ENCODE measurements at regions not wholly inside any gene's neighbourhood (a gene's known extent, or its start where the extent isn't known, plus 50 kb on each side); places are given as distances from the start of the nearest gene placed in this dataset.

DNA sequence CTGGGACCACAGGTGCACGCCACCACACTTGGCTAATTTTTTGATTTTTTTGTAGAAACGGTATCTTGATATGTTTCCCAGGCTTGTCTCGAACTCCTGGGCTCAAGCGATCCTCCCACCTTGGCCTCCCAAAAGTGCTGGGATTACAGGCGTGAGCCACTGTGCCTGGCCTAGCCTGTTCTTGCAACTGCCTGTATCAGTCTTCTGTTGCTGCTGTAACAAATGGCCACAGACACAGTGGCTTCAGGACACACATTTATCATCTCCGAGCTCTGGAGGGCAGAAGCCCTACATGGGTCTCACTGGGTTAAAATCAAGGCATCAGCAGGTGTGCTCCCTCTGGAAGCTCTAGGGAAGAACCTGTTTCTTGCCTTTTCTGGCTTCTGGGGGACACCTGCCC is 79.9 kb upstream of the NCOR2 start:
- Histone ChIP-seq H4K20me1 (ENCODE audit: control insufficient read depth, insufficient read depth) (no peaks in the 10 kb centered on the region), H3K4me1 (ENCODE audit: control insufficient read depth, insufficient read depth, low read length) (peaks cover 4% of the 10 kb centered on the region; the same call in 1 of the 2 replicates), H3K27me3 (replicated peaks in 1 of 2; ENCODE audit: control insufficient read depth in 2 of 2, insufficient read depth in 2 of 2, low read length in 1 of 2) (peaks cover 0 to 2% of the 10 kb centered on the region in 2 experiments; a peak in 1 of 4 replicates), H3K4me3 (no peak overlapping the region), H2AFZ (ENCODE audit: control insufficient read depth, low read depth, low read length) (no peak overlapping the region), H3K79me2 (ENCODE audit: control insufficient read depth, insufficient read depth, low read length) (no peaks in the 10 kb centered on the region), H3K4me2 (ENCODE audit: control insufficient read depth, insufficient read depth) (no peak overlapping the region), H3K27ac (ENCODE audit: control insufficient read depth, insufficient read depth) (no peak overlapping the region), H3K9me3 (replicated peaks; ENCODE audit: control insufficient read depth, insufficient read depth, low read length) (peaks cover 7% of the 10 kb centered on the region; the same call in 2 of the 3 replicates), H3K36me3 (ENCODE audit: control insufficient read depth in 2 of 2, insufficient read depth in 2 of 2, low read length in 1 of 2) (no peaks in the 10 kb centered on the region), H3K9ac (ENCODE audit: control insufficient read depth, insufficient read depth, low read length) (no peak overlapping the region)
- intact Hi-C loops (cut with micrococcal nuclease; ENCODE audit: unreplicated experiment): no loop called here
- BruUV-seq (replicated peaks): no TSS peak
- ChIA-PET RAD21 (ENCODE audit: unreplicated experiment) (no interaction called here), SMC1A (ENCODE audit: uncharacterized antibody, unreplicated experiment) (interaction anchor here (1.2 kb wide), 1 partner anchor 77 kb away, joined by 4 read pairs; no protein-coding TSS in a partner anchor), POLR2A (no interaction called here), CTCF (no interaction called here)
- no peak for ATAC-seq
- TF ChIP-seq TCF12 (IDR thresholded peaks at IDR 0.05; ENCODE audit: low read depth, low read length) (no peak), MYB (IDR thresholded peaks at IDR 0.05; ENCODE audit: borderline replicate concordance, low read depth, low read length) (no peak), MXI1 (IDR thresholded peaks at IDR 0.05; ENCODE audit: low read depth, low read length) (no peak), PML (IDR thresholded peaks at IDR 0.05; ENCODE audit: low read length) (no peak), BCL11A (IDR thresholded peaks at IDR 0.05; ENCODE audit: low read depth, low read length) (no peak), GABPA (IDR thresholded peaks at IDR 0.05; ENCODE audit: low read depth) (no peak), ZNF24 (IDR thresholded peaks at IDR 0.05) (no peak), MTA2 (IDR thresholded peaks at IDR 0.05; ENCODE audit: low read depth) (no peak), ZBTB4 (CRISPR knock-in tag; IDR thresholded peaks at IDR 0.05) (no peak), EGR1 (IDR thresholded peaks at IDR 0.05; ENCODE audit: borderline replicate concordance in 1 of 2, low read depth in 2 of 2, low read length in 2 of 2) (no peak), HCFC1 (IDR thresholded peaks at IDR 0.05; ENCODE audit: low read length) (no peak), PAX8 (IDR thresholded peaks at IDR 0.05) (no peak), PRDM15 (CRISPR knock-in tag; IDR thresholded peaks at IDR 0.05) (no peak), ZZZ3 (IDR thresholded peaks at IDR 0.05; ENCODE audit: control insufficient read depth, insufficient read length, low read depth) (no peak), YY1 (IDR thresholded peaks at IDR 0.05; ENCODE audit: low read depth, low read length) (no peak)
- TF ChIP-seq, protein P1, sequence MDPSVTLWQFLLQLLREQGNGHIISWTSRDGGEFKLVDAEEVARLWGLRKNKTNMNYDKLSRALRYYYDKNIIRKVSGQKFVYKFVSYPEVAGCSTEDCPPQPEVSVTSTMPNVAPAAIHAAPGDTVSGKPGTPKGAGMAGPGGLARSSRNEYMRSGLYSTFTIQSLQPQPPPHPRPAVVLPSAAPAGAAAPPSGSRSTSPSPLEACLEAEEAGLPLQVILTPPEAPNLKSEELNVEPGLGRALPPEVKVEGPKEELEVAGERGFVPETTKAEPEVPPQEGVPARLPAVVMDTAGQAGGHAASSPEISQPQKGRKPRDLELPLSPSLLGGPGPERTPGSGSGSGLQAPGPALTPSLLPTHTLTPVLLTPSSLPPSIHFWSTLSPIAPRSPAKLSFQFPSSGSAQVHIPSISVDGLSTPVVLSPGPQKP (IDR thresholded peaks at IDR 0.05; ENCODE audit: low read depth, low read length): no peak
- 50% methylated on average over 6 of the region's 6 CpGs for WGBS (ENCODE audit: insufficient coverage, insufficient replicate concordance, low lambda C conversion rate, missing lambda C conversion rate)
- DNase-seq (ENCODE audit: low read depth, low spot score): no peak
- in situ Hi-C loops (cut with MboI): no loop called here
- no peak for FAIRE-seq
